SW480 (cell line): ENCODE measurements at regions not wholly inside any gene's neighbourhood (a gene's known extent, or its start where the extent isn't known, plus 50 kb on each side); places are given as distances from the start of the nearest gene placed in this dataset.
"Not testable (repeated sequence)": the region's sequence is repeated elsewhere in the genome, so short reads cannot be mapped to it uniquely, and the experiment has no call there.

Experiments
- DNase-seq: peaks from one replicate; pipeline ENCODE4 v3.0.0-alpha.2; 2016; ENCODE audit warnings: low spot score

- DNase-seq: no peak
Measured at GRCh38 chr2:134021830-134022524, 231.9 kb upstream of the MGAT5 start.

- DNase-seq: no peak
Measured at GRCh38 chr2:134023854-134024253, 230.0 kb upstream of the MGAT5 start.

- DNase-seq: peak; percentile 40
Measured at GRCh38 chr2:134027980-134028379, 225.9 kb upstream of the MGAT5 start.

GRCh38 chr2:134029418-134029817, 224.5 kb upstream of the MGAT5 start:
- DNase-seq: no peak

- DNase-seq: no peak
Measured at GRCh38 chr2:134031539-134031938, 222.3 kb upstream of the MGAT5 start.

GRCh38 chr2:134035605-134036370, 218.1 kb upstream of the MGAT5 start:
- no peak for DNase-seq

GRCh38 chr2:134039912-134040581, 213.8 kb upstream of the MGAT5 start:
- DNase-seq: no peak

GRCh38 chr2:134040626-134041172, 213.2 kb upstream of the MGAT5 start:
- not testable (repeated sequence) for DNase-seq

- DNase-seq: no peak
Measured at GRCh38 chr2:134041877-134042276, 212.0 kb upstream of the MGAT5 start.

GRCh38 chr2:134043028-134043427, 210.8 kb upstream of the MGAT5 start:
- DNase-seq: not testable (repeated sequence)

- no peak for DNase-seq
Measured at GRCh38 chr2:134052173-134052572, 201.7 kb upstream of the MGAT5 start.

- DNase-seq: no peak
Measured at GRCh38 chr2:134056173-134056572, 197.7 kb upstream of the MGAT5 start.

GRCh38 chr2:134061066-134061465, 192.8 kb upstream of the MGAT5 start:
- not testable (repeated sequence) for DNase-seq

- DNase-seq: not testable (repeated sequence)
Measured at GRCh38 chr2:134062235-134062634, 191.6 kb upstream of the MGAT5 start.

GRCh38 chr2:134063916-134064315, 190.0 kb upstream of the MGAT5 start:
- not testable (repeated sequence) for DNase-seq

GRCh38 chr2:134070281-134070741, 183.6 kb upstream of the MGAT5 start:
- DNase-seq: no peak

- DNase-seq: no peak
Measured at GRCh38 chr2:134072341-134072740, 181.5 kb upstream of the MGAT5 start.

GRCh38 chr2:134073023-134073422, 180.8 kb upstream of the MGAT5 start:
- DNase-seq: no peak

GRCh38 chr2:134074619-134075018, 179.3 kb upstream of the MGAT5 start:
- peak; percentile 95 for DNase-seq

GRCh38 chr2:134075204-134075603, 178.7 kb upstream of the MGAT5 start:
- DNase-seq: no peak

- no peak for DNase-seq
Measured at GRCh38 chr2:134078354-134078753, 175.5 kb upstream of the MGAT5 start.

- no peak for DNase-seq
Measured at GRCh38 chr2:134079373-134079772, 174.5 kb upstream of the MGAT5 start.
